Effector memory CD4-positive, alpha-beta T cell (primary cell): ENCODE measurements at regions not wholly inside any gene's neighbourhood (a gene's known extent, or its start where the extent isn't known, plus 50 kb on each side); places are given as distances from the start of the nearest gene placed in this dataset.

Source experiments
- DNase-seq, 3 donors: peaks; one replicate each; pipeline ENCODE4 v3.0.0-alpha.2; 2020
- H3K27ac ChIP-seq: 2 replicates; pipeline ENCODE4 v1.7.0; 2013; ENCODE audit warnings: mild to moderate bottlenecking, low read length, moderate library complexity; ENCODE audit not compliant: insufficient read depth, poor library complexity, severe bottlenecking
- H3K27me3 ChIP-seq: replicated peaks from 2 replicates; pipeline ENCODE4 v1.7.0; 2013; ENCODE audit warnings: mild to moderate bottlenecking, low read length; ENCODE audit not compliant: insufficient read depth, control insufficient read depth, poor library complexity, severe bottlenecking
- H3K36me3 ChIP-seq: 2 replicates; pipeline ENCODE4 v1.7.0; 2013; ENCODE audit warnings: mild to moderate bottlenecking, low read length, moderate library complexity; ENCODE audit not compliant: control insufficient read depth, insufficient read depth
- H3K4me1 ChIP-seq: 2 replicates; pipeline ENCODE4 v1.7.0; 2013; ENCODE audit warnings: low read length, mild to moderate bottlenecking; ENCODE audit not compliant: control insufficient read depth, insufficient read depth, poor library complexity, severe bottlenecking
- H3K4me3 ChIP-seq: 2 replicates; pipeline ENCODE4 v1.7.0; 2013; ENCODE audit warnings: low read length, low read depth, mild to moderate bottlenecking; ENCODE audit not compliant: insufficient read depth, poor library complexity, severe bottlenecking
- H3K9me3 ChIP-seq: 2 replicates; pipeline ENCODE4 v1.7.0; 2013; ENCODE audit warnings: mild to moderate bottlenecking, low read length, moderate library complexity; ENCODE audit not compliant: control insufficient read depth

DNA sequence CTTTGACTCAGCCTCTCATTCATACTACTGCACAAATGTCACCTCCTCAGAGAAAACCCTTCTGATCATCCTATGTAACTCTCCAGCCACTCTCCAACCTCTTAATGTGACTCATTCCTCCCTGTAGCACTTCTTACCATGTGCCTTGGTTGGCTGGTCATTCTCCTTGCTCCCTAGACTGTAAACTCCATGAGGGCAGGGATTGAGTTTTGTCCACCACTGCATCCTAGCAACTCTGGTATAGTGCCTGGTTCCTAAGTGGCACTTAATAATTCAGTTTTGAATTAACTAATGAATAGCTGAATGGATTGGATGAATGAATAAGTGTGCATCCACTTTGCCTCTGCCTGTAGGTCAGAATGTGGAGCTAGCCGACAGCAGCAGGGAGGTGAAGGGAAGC lies 202.5 kb upstream of the HES1 start:
- no peak overlapping the region for H3K4me3 ChIP-seq
- no peaks in the 10 kb centered on the region for H3K27me3 ChIP-seq
- H3K4me1 ChIP-seq, result no peaks in the 10 kb centered on the region
- H3K27ac ChIP-seq, result no peak overlapping the region
- DNase-seq, result no peak
- H3K36me3 ChIP-seq, result no peaks in the 10 kb centered on the region
- no peaks in the 10 kb centered on the region for H3K9me3 ChIP-seq

GRCh38 chr3:193935916-193936315 lies 200.0 kb upstream of the HES1 start:
- H3K36me3 ChIP-seq, result no peaks in the 10 kb centered on the region
- no peak overlapping the region for H3K27ac ChIP-seq
- no peak overlapping the region for H3K4me3 ChIP-seq
- no peaks in the 10 kb centered on the region for H3K27me3 ChIP-seq
- no peak for DNase-seq
- H3K4me1 ChIP-seq, result no peaks in the 10 kb centered on the region
- H3K9me3 ChIP-seq, result no peaks in the 10 kb centered on the region

GRCh38 chr3:193938613-193939012 lies 197.3 kb upstream of the HES1 start:
- no peak for DNase-seq
- no peaks in the 10 kb centered on the region for H3K27me3 ChIP-seq
- no peaks in the 10 kb centered on the region for H3K4me1 ChIP-seq
- H3K9me3 ChIP-seq, result no peaks in the 10 kb centered on the region
- no peak overlapping the region for H3K4me3 ChIP-seq
- no peak overlapping the region for H3K27ac ChIP-seq
- H3K36me3 ChIP-seq, result no peaks in the 10 kb centered on the region

- Histone ChIP-seq H3K27me3 (no peaks in the 10 kb centered on the region), H3K4me3 (no peak overlapping the region), H3K36me3 (no peaks in the 10 kb centered on the region), H3K4me1 (no peaks in the 10 kb centered on the region), H3K27ac (no peak overlapping the region), H3K9me3 (no peaks in the 10 kb centered on the region)
- DNase-seq, result no peak
These were observed 196.4 kb upstream of the HES1 start for GRCh38 chr3:193939527-193939926.

GRCh38 chr3:193940526-193940925 lies 195.4 kb upstream of the HES1 start:
- Histone ChIP-seq H3K9me3 (no peaks in the 10 kb centered on the region), H3K4me3 (no peak overlapping the region), H3K27me3 (no peaks in the 10 kb centered on the region), H3K4me1 (no peaks in the 10 kb centered on the region), H3K36me3 (no peaks in the 10 kb centered on the region), H3K27ac (no peak overlapping the region)
- DNase-seq, result no peak

GRCh38 chr3:193941486-193941885 lies 194.5 kb upstream of the HES1 start:
- H3K36me3 ChIP-seq, result no peaks in the 10 kb centered on the region
- no peak overlapping the region for H3K27ac ChIP-seq
- H3K4me1 ChIP-seq, result no peaks in the 10 kb centered on the region
- no peak overlapping the region for H3K4me3 ChIP-seq
- no peaks in the 10 kb centered on the region for H3K27me3 ChIP-seq
- H3K9me3 ChIP-seq, result no peaks in the 10 kb centered on the region
- DNase-seq, result no peak

GRCh38 chr3:193942516-193943055 lies 193.4 kb upstream of the HES1 start:
- no peak overlapping the region for H3K27ac ChIP-seq
- H3K4me3 ChIP-seq, result no peak overlapping the region
- no peak for DNase-seq
- H3K36me3 ChIP-seq, result no peaks in the 10 kb centered on the region
- H3K27me3 ChIP-seq, result no peaks in the 10 kb centered on the region
- H3K4me1 ChIP-seq, result no peaks in the 10 kb centered on the region
- no peaks in the 10 kb centered on the region for H3K9me3 ChIP-seq

DNA sequence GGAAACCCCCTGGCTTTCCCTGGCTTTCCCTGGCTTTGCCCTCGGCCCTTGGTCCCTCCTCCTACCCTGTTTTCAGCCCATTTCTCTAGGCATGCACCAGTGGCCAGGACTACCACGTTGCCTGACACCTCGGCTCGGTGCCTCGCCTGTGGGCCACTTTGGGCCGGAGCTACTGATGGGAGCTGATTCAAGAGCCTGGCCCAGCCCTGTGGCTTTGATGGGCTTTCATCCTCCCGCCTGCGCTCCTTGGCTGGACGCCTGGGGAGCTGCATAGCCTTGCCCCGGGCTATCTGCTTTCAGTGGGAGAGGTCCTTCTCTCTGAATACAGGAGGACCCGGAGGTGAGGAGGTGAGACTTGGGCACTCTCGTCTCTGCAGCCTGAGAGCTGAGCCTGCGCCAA lies 192.7 kb upstream of the HES1 start:
- Histone ChIP-seq H3K9me3 (no peaks in the 10 kb centered on the region), H3K27me3 (no peaks in the 10 kb centered on the region), H3K4me1 (no peaks in the 10 kb centered on the region), H3K36me3 (no peaks in the 10 kb centered on the region), H3K27ac (no peak overlapping the region), H3K4me3 (no peak overlapping the region)
- no peak for DNase-seq

DNA sequence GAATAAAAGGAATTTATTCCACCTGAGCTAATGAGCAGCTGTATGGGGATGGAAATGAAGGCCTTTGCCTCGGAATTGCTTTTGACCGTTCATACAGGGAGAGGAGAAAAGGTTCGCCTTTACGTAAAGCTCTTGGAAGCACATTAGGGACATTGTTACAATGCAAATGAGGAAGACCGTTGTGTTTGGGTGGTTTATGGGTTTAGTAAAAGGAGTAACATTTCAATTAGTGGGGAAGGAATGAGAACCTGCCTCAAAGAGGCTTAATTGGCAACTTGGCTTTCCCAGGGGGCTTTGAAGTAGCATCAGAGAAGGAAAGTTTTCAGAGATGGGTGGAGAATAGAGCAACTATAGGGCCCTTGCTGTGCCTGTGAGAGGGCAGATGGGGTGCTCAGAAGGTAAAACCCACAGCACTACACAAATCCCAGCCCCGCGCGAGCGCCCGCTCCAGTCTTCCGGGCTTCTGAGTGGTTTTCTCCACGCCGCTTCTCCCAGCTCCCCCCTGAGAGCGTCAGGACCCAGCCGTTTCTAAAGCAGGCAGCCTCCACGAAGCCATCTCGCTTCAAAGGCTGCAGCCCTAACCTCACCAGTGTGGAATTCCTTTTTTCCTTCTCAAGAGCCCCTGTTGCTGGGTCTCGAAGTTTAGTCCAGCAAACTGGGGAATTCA lies 192.0 kb upstream of the HES1 start:
- no peaks in the 10 kb centered on the region for H3K9me3 ChIP-seq
- H3K36me3 ChIP-seq, result no peaks in the 10 kb centered on the region
- no peaks in the 10 kb centered on the region for H3K27me3 ChIP-seq
- no peaks in the 10 kb centered on the region for H3K4me1 ChIP-seq
- no peak for DNase-seq
- H3K27ac ChIP-seq, result no peak overlapping the region
- H3K4me3 ChIP-seq, result no peak overlapping the region

- Histone ChIP-seq H3K27ac (no peak overlapping the region), H3K36me3 (no peaks in the 10 kb centered on the region), H3K9me3 (no peaks in the 10 kb centered on the region), H3K27me3 (no peaks in the 10 kb centered on the region), H3K4me1 (no peaks in the 10 kb centered on the region), H3K4me3 (no peak overlapping the region)
- DNase-seq, result no peak
These were observed 191.4 kb upstream of the HES1 start for GRCh38 chr3:193944518-193944884.
